ENCODE measurements at regions not wholly inside any gene's neighbourhood (a gene's known extent, or its start where the extent isn't known, plus 50 kb on each side); places are given as distances from the start of the nearest gene placed in this dataset.

DNA sequence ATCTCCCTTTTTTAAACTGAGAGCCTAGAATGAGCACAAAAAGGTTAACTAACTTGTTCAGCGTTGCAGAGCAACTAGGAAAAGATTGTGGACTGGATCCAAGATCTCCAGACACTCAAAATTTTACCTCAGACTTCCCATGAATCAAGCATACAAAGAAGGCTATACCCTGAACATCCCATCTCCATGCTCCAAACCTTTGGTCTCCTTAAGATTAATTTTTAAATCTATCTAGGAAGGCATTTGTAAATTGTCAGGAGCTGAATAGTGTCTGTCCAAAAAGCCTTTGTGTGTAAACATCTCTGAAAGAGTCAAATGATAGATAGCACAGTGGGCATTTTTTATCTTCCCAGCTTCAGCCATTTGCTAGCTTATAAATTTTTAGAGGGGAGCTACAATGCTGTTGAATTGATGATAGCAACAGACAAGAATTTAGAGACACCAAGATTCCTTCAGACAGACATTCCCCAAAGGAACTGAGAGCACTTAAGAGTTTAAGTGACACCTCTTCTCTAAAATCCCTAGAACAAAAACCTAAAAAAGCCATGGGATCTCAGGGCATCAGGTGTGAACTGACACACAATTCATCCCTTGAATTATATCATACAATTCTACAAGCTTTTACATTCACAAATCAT lies 480.8 kb upstream of the FAM241A start (continued):
- TF ChIP-seq, protein P1, sequence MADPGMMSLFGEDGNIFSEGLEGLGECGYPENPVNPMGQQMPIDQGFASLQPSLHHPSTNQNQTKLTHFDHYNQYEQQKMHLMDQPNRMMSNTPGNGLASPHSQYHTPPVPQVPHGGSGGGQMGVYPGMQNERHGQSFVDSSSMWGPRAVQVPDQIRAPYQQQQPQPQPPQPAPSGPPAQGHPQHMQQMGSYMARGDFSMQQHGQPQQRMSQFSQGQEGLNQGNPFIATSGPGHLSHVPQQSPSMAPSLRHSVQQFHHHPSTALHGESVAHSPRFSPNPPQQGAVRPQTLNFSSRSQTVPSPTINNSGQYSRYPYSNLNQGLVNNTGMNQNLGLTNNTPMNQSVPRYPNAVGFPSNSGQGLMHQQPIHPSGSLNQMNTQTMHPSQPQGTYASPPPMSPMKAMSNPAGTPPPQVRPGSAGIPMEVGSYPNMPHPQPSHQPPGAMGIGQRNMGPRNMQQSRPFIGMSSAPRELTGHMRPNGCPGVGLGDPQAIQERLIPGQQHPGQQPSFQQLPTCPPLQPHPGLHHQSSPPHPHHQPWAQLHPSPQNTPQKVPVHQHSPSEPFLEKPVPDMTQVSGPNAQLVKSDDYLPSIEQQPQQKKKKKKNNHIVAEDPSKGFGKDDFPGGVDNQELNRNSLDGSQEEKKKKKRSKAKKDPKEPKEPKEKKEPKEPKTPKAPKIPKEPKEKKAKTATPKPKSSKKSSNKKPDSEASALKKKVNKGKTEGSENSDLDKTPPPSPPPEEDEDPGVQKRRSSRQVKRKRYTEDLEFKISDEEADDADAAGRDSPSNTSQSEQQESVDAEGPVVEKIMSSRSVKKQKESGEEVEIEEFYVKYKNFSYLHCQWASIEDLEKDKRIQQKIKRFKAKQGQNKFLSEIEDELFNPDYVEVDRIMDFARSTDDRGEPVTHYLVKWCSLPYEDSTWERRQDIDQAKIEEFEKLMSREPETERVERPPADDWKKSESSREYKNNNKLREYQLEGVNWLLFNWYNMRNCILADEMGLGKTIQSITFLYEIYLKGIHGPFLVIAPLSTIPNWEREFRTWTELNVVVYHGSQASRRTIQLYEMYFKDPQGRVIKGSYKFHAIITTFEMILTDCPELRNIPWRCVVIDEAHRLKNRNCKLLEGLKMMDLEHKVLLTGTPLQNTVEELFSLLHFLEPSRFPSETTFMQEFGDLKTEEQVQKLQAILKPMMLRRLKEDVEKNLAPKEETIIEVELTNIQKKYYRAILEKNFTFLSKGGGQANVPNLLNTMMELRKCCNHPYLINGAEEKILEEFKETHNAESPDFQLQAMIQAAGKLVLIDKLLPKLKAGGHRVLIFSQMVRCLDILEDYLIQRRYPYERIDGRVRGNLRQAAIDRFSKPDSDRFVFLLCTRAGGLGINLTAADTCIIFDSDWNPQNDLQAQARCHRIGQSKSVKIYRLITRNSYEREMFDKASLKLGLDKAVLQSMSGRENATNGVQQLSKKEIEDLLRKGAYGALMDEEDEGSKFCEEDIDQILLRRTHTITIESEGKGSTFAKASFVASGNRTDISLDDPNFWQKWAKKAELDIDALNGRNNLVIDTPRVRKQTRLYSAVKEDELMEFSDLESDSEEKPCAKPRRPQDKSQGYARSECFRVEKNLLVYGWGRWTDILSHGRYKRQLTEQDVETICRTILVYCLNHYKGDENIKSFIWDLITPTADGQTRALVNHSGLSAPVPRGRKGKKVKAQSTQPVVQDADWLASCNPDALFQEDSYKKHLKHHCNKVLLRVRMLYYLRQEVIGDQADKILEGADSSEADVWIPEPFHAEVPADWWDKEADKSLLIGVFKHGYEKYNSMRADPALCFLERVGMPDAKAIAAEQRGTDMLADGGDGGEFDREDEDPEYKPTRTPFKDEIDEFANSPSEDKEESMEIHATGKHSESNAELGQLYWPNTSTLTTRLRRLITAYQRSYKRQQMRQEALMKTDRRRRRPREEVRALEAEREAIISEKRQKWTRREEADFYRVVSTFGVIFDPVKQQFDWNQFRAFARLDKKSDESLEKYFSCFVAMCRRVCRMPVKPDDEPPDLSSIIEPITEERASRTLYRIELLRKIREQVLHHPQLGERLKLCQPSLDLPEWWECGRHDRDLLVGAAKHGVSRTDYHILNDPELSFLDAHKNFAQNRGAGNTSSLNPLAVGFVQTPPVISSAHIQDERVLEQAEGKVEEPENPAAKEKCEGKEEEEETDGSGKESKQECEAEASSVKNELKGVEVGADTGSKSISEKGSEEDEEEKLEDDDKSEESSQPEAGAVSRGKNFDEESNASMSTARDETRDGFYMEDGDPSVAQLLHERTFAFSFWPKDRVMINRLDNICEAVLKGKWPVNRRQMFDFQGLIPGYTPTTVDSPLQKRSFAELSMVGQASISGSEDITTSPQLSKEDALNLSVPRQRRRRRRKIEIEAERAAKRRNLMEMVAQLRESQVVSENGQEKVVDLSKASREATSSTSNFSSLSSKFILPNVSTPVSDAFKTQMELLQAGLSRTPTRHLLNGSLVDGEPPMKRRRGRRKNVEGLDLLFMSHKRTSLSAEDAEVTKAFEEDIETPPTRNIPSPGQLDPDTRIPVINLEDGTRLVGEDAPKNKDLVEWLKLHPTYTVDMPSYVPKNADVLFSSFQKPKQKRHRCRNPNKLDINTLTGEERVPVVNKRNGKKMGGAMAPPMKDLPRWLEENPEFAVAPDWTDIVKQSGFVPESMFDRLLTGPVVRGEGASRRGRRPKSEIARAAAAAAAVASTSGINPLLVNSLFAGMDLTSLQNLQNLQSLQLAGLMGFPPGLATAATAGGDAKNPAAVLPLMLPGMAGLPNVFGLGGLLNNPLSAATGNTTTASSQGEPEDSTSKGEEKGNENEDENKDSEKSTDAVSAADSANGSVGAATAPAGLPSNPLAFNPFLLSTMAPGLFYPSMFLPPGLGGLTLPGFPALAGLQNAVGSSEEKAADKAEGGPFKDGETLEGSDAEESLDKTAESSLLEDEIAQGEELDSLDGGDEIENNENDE (IDR thresholded peaks at IDR 0.05; ENCODE audit: insufficient replicate concordance, low read length): no peak
- TF ChIP-seq, protein P2, sequence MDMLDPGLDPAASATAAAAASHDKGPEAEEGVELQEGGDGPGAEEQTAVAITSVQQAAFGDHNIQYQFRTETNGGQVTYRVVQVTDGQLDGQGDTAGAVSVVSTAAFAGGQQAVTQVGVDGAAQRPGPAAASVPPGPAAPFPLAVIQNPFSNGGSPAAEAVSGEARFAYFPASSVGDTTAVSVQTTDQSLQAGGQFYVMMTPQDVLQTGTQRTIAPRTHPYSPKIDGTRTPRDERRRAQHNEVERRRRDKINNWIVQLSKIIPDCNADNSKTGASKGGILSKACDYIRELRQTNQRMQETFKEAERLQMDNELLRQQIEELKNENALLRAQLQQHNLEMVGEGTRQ (IDR thresholded peaks at IDR 0.05; ENCODE audit: low read length): no peak
- TF ChIP-seq RBBP5 (IDR thresholded peaks at IDR 0.05; ENCODE audit: borderline replicate concordance, low read depth, low read length) (no peak), CTBP2 (IDR thresholded peaks at IDR 0.05; ENCODE audit: borderline replicate concordance, insufficient read depth, insufficient read length, low read length) (no peak)
